Keratinocyte (primary cell): ENCODE measurements at regions not wholly inside any gene's neighbourhood (a gene's known extent, or its start where the extent isn't known, plus 50 kb on each side); places are given as distances from the start of the nearest gene placed in this dataset.

Experiments
- EZH2 ChIP-seq: IDR thresholded peaks from one replicate; pipeline ENCODE4 v1.6.1; 2012; ENCODE audit warnings: inconsistent platforms, mild to moderate bottlenecking, low read length, moderate library complexity
- TF ChIP-seq, protein P1 (sequence below), 3 experiments: IDR thresholded peaks in 1 of 3; conservative IDR thresholded peaks in 1 of 3; optimal IDR thresholded peaks in 1 of 3; 2 replicates in 2 of 3; 3 replicates in 1 of 3; pipeline versions ENCODE3 to v1.5.1; 2011; ENCODE audit warnings: low read length in 3 of 3, mild to moderate bottlenecking in 3 of 3, moderate library complexity in 2 of 3, control low read depth in 1 of 3, inconsistent platforms in 1 of 3; ENCODE audit not compliant: insufficient read depth in 2 of 3; ENCODE audit errors: extremely low read depth in 1 of 3

DNA sequence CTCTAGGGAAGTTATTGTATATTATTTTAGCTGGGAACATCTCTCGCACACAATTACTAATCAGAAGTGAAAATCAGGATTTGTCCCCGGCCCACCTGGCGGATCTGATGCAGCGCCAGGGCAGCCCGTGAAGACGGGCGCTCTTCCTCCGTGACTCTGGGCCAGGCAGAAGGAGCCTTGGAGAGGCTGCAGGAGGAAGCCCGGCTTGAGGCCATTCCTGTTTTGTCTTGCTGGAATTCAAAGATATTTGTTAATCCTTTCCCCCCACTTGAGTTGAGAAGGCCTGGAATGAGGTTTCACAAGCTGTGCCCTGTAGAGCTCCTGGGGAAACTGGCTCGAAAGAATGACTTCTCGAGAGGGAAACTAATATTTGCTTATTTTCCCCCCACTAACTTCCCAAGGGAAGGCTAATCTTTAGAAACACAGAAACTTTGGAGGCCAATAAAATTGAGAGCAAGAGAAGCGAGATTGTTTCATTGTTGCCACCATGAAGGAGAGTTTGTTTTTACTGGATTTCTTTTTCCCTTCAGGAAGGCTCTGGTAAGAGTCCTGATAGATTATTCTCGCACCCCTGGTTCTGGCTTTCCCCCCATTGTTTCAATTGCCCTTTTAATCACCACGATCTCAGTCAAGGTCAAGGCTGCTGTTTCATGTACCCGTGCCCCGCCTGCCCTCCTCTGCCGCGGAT lies 92.8 kb upstream of the SEPTIN5 start:
- no peak for TF ChIP-seq EZH2
- TF ChIP-seq, protein P1, sequence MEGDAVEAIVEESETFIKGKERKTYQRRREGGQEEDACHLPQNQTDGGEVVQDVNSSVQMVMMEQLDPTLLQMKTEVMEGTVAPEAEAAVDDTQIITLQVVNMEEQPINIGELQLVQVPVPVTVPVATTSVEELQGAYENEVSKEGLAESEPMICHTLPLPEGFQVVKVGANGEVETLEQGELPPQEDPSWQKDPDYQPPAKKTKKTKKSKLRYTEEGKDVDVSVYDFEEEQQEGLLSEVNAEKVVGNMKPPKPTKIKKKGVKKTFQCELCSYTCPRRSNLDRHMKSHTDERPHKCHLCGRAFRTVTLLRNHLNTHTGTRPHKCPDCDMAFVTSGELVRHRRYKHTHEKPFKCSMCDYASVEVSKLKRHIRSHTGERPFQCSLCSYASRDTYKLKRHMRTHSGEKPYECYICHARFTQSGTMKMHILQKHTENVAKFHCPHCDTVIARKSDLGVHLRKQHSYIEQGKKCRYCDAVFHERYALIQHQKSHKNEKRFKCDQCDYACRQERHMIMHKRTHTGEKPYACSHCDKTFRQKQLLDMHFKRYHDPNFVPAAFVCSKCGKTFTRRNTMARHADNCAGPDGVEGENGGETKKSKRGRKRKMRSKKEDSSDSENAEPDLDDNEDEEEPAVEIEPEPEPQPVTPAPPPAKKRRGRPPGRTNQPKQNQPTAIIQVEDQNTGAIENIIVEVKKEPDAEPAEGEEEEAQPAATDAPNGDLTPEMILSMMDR (optimal IDR thresholded peaks at IDR 0.05 in 1 of 3, IDR thresholded peaks at IDR 0.05 in 1 of 3, conservative IDR thresholded peaks at IDR 0.05 in 1 of 3; ENCODE audit: extremely low read depth in 1 of 3, insufficient read depth in 2 of 3, low read length in 3 of 3): no peak
